ENCODE measurements at regions not wholly inside any gene's neighbourhood (a gene's known extent, or its start where the extent isn't known, plus 50 kb on each side); places are given as distances from the start of the nearest gene placed in this dataset.
"Not testable (repeated sequence)": the region's sequence is repeated elsewhere in the genome, so short reads cannot be mapped to it uniquely, and the experiment has no call there.

GRCh38 chr16:46394963-46395362 lies 226.2 kb downstream of the SHCBP1 start:
- TF ChIP-seq CTCF (IDR thresholded peaks at IDR 0.05; ENCODE audit: low read depth, low read length, poor library complexity, severe bottlenecking); EZH2phosphoT487 (IDR thresholded peaks at IDR 0.05; ENCODE audit: borderline replicate concordance, low read length): not testable (repeated sequence)
